ENCODE measurements at regions not wholly inside any gene's neighbourhood (a gene's known extent, or its start where the extent isn't known, plus 50 kb on each side); places are given as distances from the start of the nearest gene placed in this dataset.

GRCh38 chr12:79991586-79991985, 56.7 kb upstream of the PPP1R12A start:
- no peak for DNase-seq (ENCODE audit: low read depth in 2 of 2)

GRCh38 chr12:79990509-79991338, 55.8 kb upstream of the PPP1R12A start:
- peak in 1 of 2 donors; percentile 5 for DNase-seq (ENCODE audit: low read depth in 2 of 2)

GRCh38 chr12:79988368-79988767, 53.5 kb upstream of the PPP1R12A start:
- no peak for DNase-seq (ENCODE audit: low read depth in 2 of 2)

DNA sequence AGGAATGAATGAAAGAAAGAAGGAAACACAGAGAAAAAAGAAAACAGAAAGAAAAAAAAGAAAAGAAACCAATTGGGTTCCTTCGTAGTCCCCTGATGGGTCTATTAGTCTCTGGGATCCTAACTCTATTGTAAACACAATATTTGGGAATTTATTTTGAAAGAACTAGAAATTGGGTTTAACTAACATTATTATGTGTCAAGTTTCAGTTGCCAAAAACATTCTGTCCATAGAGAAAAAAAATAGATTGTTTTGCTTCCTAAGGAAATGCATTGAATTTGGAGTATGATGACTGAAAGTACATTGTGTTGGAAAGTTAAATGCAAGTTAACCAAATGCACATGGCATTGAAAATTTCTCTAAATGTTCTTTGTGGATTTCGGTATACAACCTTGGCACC, 52.8 kb upstream of the PPP1R12A start:
- DNase-seq (ENCODE audit: low read depth in 2 of 2), result no peak

Data from lung microvascular endothelial cell (primary cell).